Kidney (tissue), 13 donors: ENCODE measurements at regions not wholly inside any gene's neighbourhood (a gene's known extent, or its start where the extent isn't known, plus 50 kb on each side); places are given as distances from the start of the nearest gene placed in this dataset.

Experiments used
- DNase-seq, 5 donors: peaks; one replicate each; pipeline ENCODE4 v3.0.0-alpha.2; 2013 to 2020
- FAIRE-seq: peaks from 2 replicates; lab custom pipeline; 2012; peaks lifted over from hg19 to GRCh38; lab: Jason Lieb, UNC
- H3K27ac ChIP-seq, 2 donors: one replicate each; pipeline ENCODE4 v1.7.0; 2013; ENCODE audit warnings: low read depth in 2 of 2, low read length in 2 of 2, inconsistent platforms in 1 of 2
- H3K27me3 ChIP-seq: one replicate; pipeline ENCODE4 v1.7.1; 2013; ENCODE audit warnings: low read length, inconsistent platforms; ENCODE audit not compliant: control insufficient read depth, insufficient read depth
- H3K36me3 ChIP-seq, 3 donors: one replicate each; pipeline versions ENCODE4 v1.7.0 to v1.7.1; 2013; ENCODE audit warnings: low read length in 3 of 3, control low read depth in 1 of 3, inconsistent platforms in 1 of 3; ENCODE audit not compliant: insufficient read depth in 3 of 3, control insufficient read depth in 2 of 3
- H3K4me1 ChIP-seq, 3 donors: one replicate each; pipeline versions ENCODE4 v1.7.0 to v1.7.1; 2013; ENCODE audit warnings: low read length in 3 of 3, inconsistent platforms in 1 of 3, low read depth in 1 of 3; ENCODE audit not compliant: control insufficient read depth in 2 of 3, insufficient read depth in 2 of 3
- H3K4me3 ChIP-seq, 3 donors: one replicate each; pipeline versions ENCODE4 v1.7.0 to v1.8.1; 2013; ENCODE audit warnings: low read length in 3 of 3, control low read depth in 1 of 3, inconsistent platforms in 1 of 3
- H3K9ac ChIP-seq, 3 donors: one replicate each; pipeline versions ENCODE4 v1.7.0 to v1.7.1; 2013; ENCODE audit warnings: low read length in 3 of 3, control low read depth in 1 of 3, inconsistent platforms in 1 of 3
- H3K9me3 ChIP-seq, 3 donors: one replicate each; pipeline versions ENCODE4 v1.7.0 to v1.7.1; 2013; ENCODE audit warnings: low read length in 3 of 3, control low read depth in 1 of 3, inconsistent platforms in 1 of 3; ENCODE audit not compliant: control insufficient read depth in 2 of 3, insufficient read depth in 1 of 3
- CTCF ChIP-seq: IDR thresholded peaks from 3 replicates; pipeline ENCODE4 v1.5.1; 2012; ENCODE audit warnings: mild to moderate bottlenecking, moderate library complexity, borderline replicate concordance; ENCODE audit not compliant: insufficient read depth; ENCODE audit errors: extremely low read depth
- intact Hi-C: fragments of 100-400 bp; cut with DNase I; formaldehyde crosslinking; loops from one replicate; pipeline ENCODE4 v1.11.1; 2022
- donor health status: control.
- donor health status: control.
- donor health status: control.
- donor health status: control.
- donor health status: control.
- donor health status: DM: yes; HTN: yes; CAD: no.
- donor health status: Normal renal cell carcinoma (clear cell type).

- no peak for DNase-seq
- Histone ChIP-seq H3K9ac (no peak overlapping the region), H3K36me3 (no peaks in the 10 kb centered on the region), H3K4me1 (no peaks in the 10 kb centered on the region), H3K4me3 (no peak overlapping the region), H3K27ac (no peak overlapping the region), H3K27me3 (peaks cover 2% of the 10 kb centered on the region), H3K9me3 (no peaks in the 10 kb centered on the region)
- no peak for FAIRE-seq
- TF ChIP-seq CTCF: no peak
- intact Hi-C loops: no loop called here
These were observed 202.8 kb downstream of the TFCP2L1 start for GRCh38 chr2:121082191-121082590.

GRCh38 chr2:121084130-121084680 is 200.8 kb downstream of the TFCP2L1 start:
- no peak for TF ChIP-seq CTCF
- H3K27me3 ChIP-seq: peaks cover 2% of the 10 kb centered on the region
- H3K9me3 ChIP-seq: no peaks in the 10 kb centered on the region
- no peaks in the 10 kb centered on the region for H3K36me3 ChIP-seq
- no peak overlapping the region for H3K27ac ChIP-seq
- intact Hi-C loops: no loop called here
- DNase-seq (peak in 3 of 5 donors; percentile 72 to 74 (median 74)), FAIRE-seq (no peak)
- no peaks in the 10 kb centered on the region for H3K4me1 ChIP-seq
- no peak overlapping the region for H3K4me3 ChIP-seq
- no peak overlapping the region for H3K9ac ChIP-seq

GRCh38 chr2:121085801-121086200 is 199.2 kb downstream of the TFCP2L1 start:
- peaks cover 2% of the 10 kb centered on the region for H3K27me3 ChIP-seq
- H3K36me3 ChIP-seq: no peaks in the 10 kb centered on the region
- no peak overlapping the region for H3K9ac ChIP-seq
- intact Hi-C loops: loop anchor here (5.0 kb wide), 1 partner anchor 272 kb away; no protein-coding TSS in a partner anchor
- no peaks in the 10 kb centered on the region for H3K4me1 ChIP-seq
- no peak for TF ChIP-seq CTCF
- peak in 2 of 5 donors; percentile 54 to 59 for DNase-seq
- no peak overlapping the region for H3K27ac ChIP-seq
- H3K4me3 ChIP-seq: no peak overlapping the region
- no peak for FAIRE-seq
- H3K9me3 ChIP-seq: no peaks in the 10 kb centered on the region

- H3K27me3 ChIP-seq: peaks cover 2% of the 10 kb centered on the region
- H3K4me1 ChIP-seq: no peaks in the 10 kb centered on the region
- no peak overlapping the region for H3K27ac ChIP-seq
- no peak for TF ChIP-seq CTCF
- intact Hi-C loops: loop anchor here (5.0 kb wide), 1 partner anchor 271 kb away; no protein-coding TSS in a partner anchor
- no peak overlapping the region for H3K4me3 ChIP-seq
- no peak for FAIRE-seq
- peak in 1 of 5 donors; percentile 59 for DNase-seq
- no peak overlapping the region for H3K9ac ChIP-seq
- no peaks in the 10 kb centered on the region for H3K9me3 ChIP-seq
- H3K36me3 ChIP-seq: no peaks in the 10 kb centered on the region
These were observed 198.6 kb downstream of the TFCP2L1 start for GRCh38 chr2:121086450-121086849.
